A673 (cell line): ENCODE measurements at regions not wholly inside any gene's neighbourhood (a gene's known extent, or its start where the extent isn't known, plus 50 kb on each side); places are given as distances from the start of the nearest gene placed in this dataset.

Source experiments
- CTCF ChIP-seq: fragments of 300-800, 200-600 bp; sonication (generic); conservative IDR thresholded peaks from 2 replicates; pipeline ENCODE4 v1.5.1; 2017; ENCODE audit warnings: low read depth, mild to moderate bottlenecking, antibody characterized with exemption, low read length, moderate library complexity, mixed read lengths
- EZH2 ChIP-seq: fragments of 200-600 bp; sonication (generic); IDR thresholded peaks from 2 replicates; pipeline ENCODE4 v1.6.1; 2017; ENCODE audit warnings: borderline replicate concordance, low read depth, mild to moderate bottlenecking, mixed read lengths, antibody characterized with exemption, low read length; ENCODE audit not compliant: poor library complexity, severe bottlenecking

- TF ChIP-seq CTCF, result no peak
- TF ChIP-seq EZH2, result no peak
Observed at GRCh38 chr12:105470601-105471000, 140.1 kb downstream of the C12orf75 start.
